DND-41 (cell line): ENCODE measurements at regions not wholly inside any gene's neighbourhood (a gene's known extent, or its start where the extent isn't known, plus 50 kb on each side); places are given as distances from the start of the nearest gene placed in this dataset.

Experiments used
- ATAC-seq: fragments of 200-7000 bp; cut with Tn5 transposase; 3 replicates; pipeline ENCODE4 v1.9.1; 2021; ENCODE audit warnings: low read depth; ENCODE audit not compliant: insufficient read depth
- DNase-seq: peaks from one replicate; pipeline ENCODE4 v3.0.0-alpha.2; 2020
- H2AFZ ChIP-seq: 2 replicates; pipeline ENCODE4 v1.6.0; 2012; ENCODE audit warnings: low read depth, low read length
- H3K27ac ChIP-seq: 2 replicates; pipeline ENCODE4 v1.5.1; 2012; ENCODE audit warnings: low read length, inconsistent platforms
- H3K27me3 ChIP-seq: fragments of 200-600 bp; sonication (generic); 2 replicates; pipeline ENCODE4 v1.6.0; 2012; ENCODE audit warnings: low read length, mild to moderate bottlenecking, inconsistent platforms; ENCODE audit not compliant: insufficient read depth, poor library complexity
- H3K36me3 ChIP-seq: 2 replicates; pipeline ENCODE4 v1.5.1; 2012; ENCODE audit warnings: low read length, inconsistent platforms; ENCODE audit not compliant: insufficient read depth
- H3K4me1 ChIP-seq: 2 replicates; pipeline ENCODE4 v1.5.1; 2012; ENCODE audit warnings: mild to moderate bottlenecking, low read length; ENCODE audit not compliant: insufficient read depth
- H3K4me2 ChIP-seq: 2 replicates; pipeline ENCODE4 v1.6.0; 2012; ENCODE audit warnings: mild to moderate bottlenecking, moderate library complexity, low read length, inconsistent platforms; ENCODE audit not compliant: insufficient read depth
- H3K4me3 ChIP-seq, 2 experiments: fragments of 200-600 bp in 1 of 2; shearing (Covaris generic) in 1 of 2; 2 replicates each; pipeline ENCODE4 v1.5.1; 2012 to 2016; ENCODE audit warnings: inconsistent platforms in 2 of 2, low read length in 2 of 2, mild to moderate bottlenecking in 2 of 2, low read depth in 1 of 2, moderate library complexity in 1 of 2
- H3K79me2 ChIP-seq: 2 replicates; pipeline ENCODE4 v1.6.0; 2012; ENCODE audit warnings: low read length, inconsistent platforms; ENCODE audit not compliant: insufficient read depth
- H3K9ac ChIP-seq: 2 replicates; pipeline ENCODE4 v1.6.0; 2012; ENCODE audit warnings: low read depth, mild to moderate bottlenecking, inconsistent platforms, low read length, moderate library complexity
- H3K9me3 ChIP-seq: 2 replicates; pipeline ENCODE4 v1.5.1; 2012; ENCODE audit warnings: low read length, moderate library complexity, mild to moderate bottlenecking, inconsistent platforms; ENCODE audit not compliant: insufficient read depth, severe bottlenecking
- H4K20me1 ChIP-seq: 2 replicates; pipeline ENCODE4 v1.6.0; 2012; ENCODE audit warnings: low read length; ENCODE audit not compliant: insufficient read depth
- CTCF ChIP-seq: IDR thresholded peaks from 2 replicates; pipeline ENCODE4 v1.5.1; 2012; ENCODE audit warnings: borderline replicate concordance, low read length, moderate library complexity, mild to moderate bottlenecking; ENCODE audit not compliant: poor library complexity, severe bottlenecking; ENCODE audit errors: extremely low read depth
- EZH2 ChIP-seq: IDR thresholded peaks from 3 replicates; pipeline ENCODE4 v1.6.1; 2012; ENCODE audit warnings: borderline replicate concordance, low read depth, mild to moderate bottlenecking, moderate library complexity, low read length, inconsistent platforms; ENCODE audit not compliant: severe bottlenecking

- Histone ChIP-seq H3K79me2 (no peaks in the 10 kb centered on the region), H4K20me1 (no peaks in the 10 kb centered on the region), H3K27me3 (no peaks in the 10 kb centered on the region), H3K9ac (no peak overlapping the region), H3K4me1 (no peaks in the 10 kb centered on the region), H3K4me3 (no peak overlapping the region), H3K36me3 (no peaks in the 10 kb centered on the region), H3K9me3 (no peaks in the 10 kb centered on the region), H3K27ac (no peak overlapping the region), H2AFZ (no peak overlapping the region), H3K4me2 (no peak overlapping the region)
- no peak for TF ChIP-seq CTCF
- no peak for TF ChIP-seq EZH2
- ATAC-seq: no peak
- DNase-seq: no peak
These were observed 123.0 kb downstream of the CHD9NB start for GRCh38 chr16:52929478-52930400.

GRCh38 chr16:52928955-52929354, 123.7 kb downstream of the CHD9NB start:
- Histone ChIP-seq H4K20me1 (no peaks in the 10 kb centered on the region), H3K9ac (no peak overlapping the region), H3K4me2 (no peak overlapping the region), H3K79me2 (no peaks in the 10 kb centered on the region), H2AFZ (no peak overlapping the region), H3K27me3 (no peaks in the 10 kb centered on the region), H3K4me3 (no peak overlapping the region), H3K4me1 (no peaks in the 10 kb centered on the region), H3K27ac (no peak overlapping the region), H3K9me3 (no peaks in the 10 kb centered on the region), H3K36me3 (no peaks in the 10 kb centered on the region)
- TF ChIP-seq CTCF (no peak), EZH2 (no peak)
- no peak for DNase-seq
- no peak for ATAC-seq

GRCh38 chr16:52925143-52925542, 127.6 kb downstream of the CHD9NB start:
- Histone ChIP-seq H3K4me2 (no peak overlapping the region), H2AFZ (no peak overlapping the region), H3K9ac (no peak overlapping the region), H3K27ac (no peak overlapping the region), H3K27me3 (no peaks in the 10 kb centered on the region), H3K9me3 (no peaks in the 10 kb centered on the region), H3K79me2 (no peaks in the 10 kb centered on the region), H4K20me1 (no peaks in the 10 kb centered on the region), H3K4me3 (no peak overlapping the region), H3K4me1 (no peaks in the 10 kb centered on the region), H3K36me3 (no peaks in the 10 kb centered on the region)
- TF ChIP-seq EZH2: no peak
- TF ChIP-seq CTCF: no peak
- no peak for ATAC-seq
- DNase-seq: no peak
